H1 (cell line): ENCODE measurements at regions not wholly inside any gene's neighbourhood (a gene's known extent, or its start where the extent isn't known, plus 50 kb on each side); places are given as distances from the start of the nearest gene placed in this dataset.

Source experiments
- EZH2 ChIP-seq: fragments of 200-600 bp; sonication (generic); IDR thresholded peaks from 2 replicates; pipeline ENCODE4 v1.7.1; 2012; ENCODE audit warnings: low read depth, mild to moderate bottlenecking, moderate library complexity, low read length, inconsistent platforms; ENCODE audit not compliant: severe bottlenecking
- RXRA ChIP-seq: IDR thresholded peaks from 2 replicates; pipeline ENCODE4 v1.6.1; 2011; ENCODE audit warnings: low read depth, mild to moderate bottlenecking, low read length, moderate library complexity; ENCODE audit not compliant: insufficient read depth
- TF ChIP-seq, protein P1 (sequence below), 3 experiments: IDR thresholded peaks; 1 replicate in 2 of 3; 2 replicates in 1 of 3; pipeline versions ENCODE4 v1.5.1 to v1.6.1; 2011; ENCODE audit warnings: low read length in 3 of 3, mild to moderate bottlenecking in 3 of 3, inconsistent platforms in 2 of 3, low read depth in 1 of 3, moderate library complexity in 1 of 3; ENCODE audit not compliant: insufficient read depth in 1 of 3; ENCODE audit errors: control extremely low read depth in 1 of 3

DNA sequence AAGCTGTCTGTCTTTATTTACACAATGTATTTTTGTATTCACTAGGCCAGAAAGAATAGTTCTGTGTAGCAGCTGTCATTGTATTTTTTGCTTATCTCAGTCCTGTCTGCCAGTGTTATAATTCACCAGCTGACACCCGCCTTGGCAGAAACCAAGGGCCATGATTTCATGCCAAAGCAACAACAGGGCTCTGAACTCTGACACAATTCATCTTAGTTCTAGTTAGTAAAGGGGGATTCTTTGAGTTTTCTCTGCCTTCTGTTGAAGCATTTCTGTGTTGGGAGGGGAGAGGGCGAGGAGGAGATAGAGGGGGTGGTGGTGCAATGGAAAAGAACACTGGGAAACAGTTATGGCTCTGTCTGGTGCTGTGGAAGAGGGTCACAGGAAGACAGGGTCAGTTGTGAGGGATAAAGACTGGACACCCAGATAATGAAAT lies 684.6 kb upstream of the MARCKS start (continued):
- TF ChIP-seq, protein P1, sequence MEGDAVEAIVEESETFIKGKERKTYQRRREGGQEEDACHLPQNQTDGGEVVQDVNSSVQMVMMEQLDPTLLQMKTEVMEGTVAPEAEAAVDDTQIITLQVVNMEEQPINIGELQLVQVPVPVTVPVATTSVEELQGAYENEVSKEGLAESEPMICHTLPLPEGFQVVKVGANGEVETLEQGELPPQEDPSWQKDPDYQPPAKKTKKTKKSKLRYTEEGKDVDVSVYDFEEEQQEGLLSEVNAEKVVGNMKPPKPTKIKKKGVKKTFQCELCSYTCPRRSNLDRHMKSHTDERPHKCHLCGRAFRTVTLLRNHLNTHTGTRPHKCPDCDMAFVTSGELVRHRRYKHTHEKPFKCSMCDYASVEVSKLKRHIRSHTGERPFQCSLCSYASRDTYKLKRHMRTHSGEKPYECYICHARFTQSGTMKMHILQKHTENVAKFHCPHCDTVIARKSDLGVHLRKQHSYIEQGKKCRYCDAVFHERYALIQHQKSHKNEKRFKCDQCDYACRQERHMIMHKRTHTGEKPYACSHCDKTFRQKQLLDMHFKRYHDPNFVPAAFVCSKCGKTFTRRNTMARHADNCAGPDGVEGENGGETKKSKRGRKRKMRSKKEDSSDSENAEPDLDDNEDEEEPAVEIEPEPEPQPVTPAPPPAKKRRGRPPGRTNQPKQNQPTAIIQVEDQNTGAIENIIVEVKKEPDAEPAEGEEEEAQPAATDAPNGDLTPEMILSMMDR (IDR thresholded peaks at IDR 0.05; ENCODE audit: control extremely low read depth in 1 of 3, insufficient read depth in 1 of 3, low read depth in 1 of 3, low read length in 3 of 3): no peak
- TF ChIP-seq EZH2 (no peak), RXRA (no peak)
